GM12878 (cell line): ENCODE measurements at regions not wholly inside any gene's neighbourhood (a gene's known extent, or its start where the extent isn't known, plus 50 kb on each side); places are given as distances from the start of the nearest gene placed in this dataset.
A peak's percentile ranks its signal among the peaks of the same experiment; 100 is the strongest.

Source experiments
- ATAC-seq: fragments of 200-7000 bp; cut with Tn5 transposase; 3 replicates; pipeline ENCODE4 v1.9.1; 2020; ENCODE audit warnings: mild to moderate bottlenecking, moderate library complexity
- BruUV-seq: library from RNA; stranded (reverse); fragments of 400-500 nt; replicated peaks from 2 replicates; lab custom pipeline; 2021; lab: Mats Ljungman, UMichigan
- CTCF ChIA-PET: fragments of 300-600 bp; sonication (Branson Sonifier 250); formaldehyde crosslinking; extraction: SDS; loops from one replicate; lab custom pipeline; 2021; ENCODE audit warnings: inconsistent platforms; lab: Yijun Ruan, JAX
- POLR2A ChIA-PET: fragments of 350-600 bp; formaldehyde crosslinking; extraction: SDS; loops from one replicate; lab custom pipeline; 2021; ENCODE audit warnings: inconsistent platforms; lab: Charles Lee
- RAD21 ChIA-PET: fragments of 300-600 bp; sonication (Branson Sonifier 250); formaldehyde crosslinking; loops from one replicate; lab custom pipeline; 2023; ENCODE audit warnings: antibody characterized with exemption; ENCODE audit not compliant: unreplicated experiment; lab: Charles Lee
- SMC1A ChIA-PET: fragments of 300-600 bp; sonication (Branson Sonifier 250); formaldehyde crosslinking; loops from one replicate; lab custom pipeline; 2023; ENCODE audit not compliant: unreplicated experiment, uncharacterized antibody; lab: Charles Lee
- DNase-seq: peaks from one replicate; pipeline ENCODE4 v3.0.0-alpha.2; 2011; ENCODE audit warnings: low read depth, low spot score
- FAIRE-seq: peaks from 3 replicates; lab custom pipeline; 2011; peaks lifted over from hg19 to GRCh38; lab: Jason Lieb, UNC
- H2AFZ ChIP-seq: 2 replicates; pipeline ENCODE4 v1.6.0; 2011; ENCODE audit warnings: low read depth, low read length, control low read depth; ENCODE audit not compliant: control insufficient read depth
- H3K27ac ChIP-seq: 2 replicates; pipeline ENCODE4 v1.5.1; 2011; ENCODE audit warnings: control low read depth; ENCODE audit not compliant: control insufficient read depth, insufficient read depth
- H3K27me3 ChIP-seq, 2 experiments: replicated peaks in 1 of 2; 2 replicates each; pipeline versions ENCODE4 v1.6.0 to v1.6.1; 2011; ENCODE audit warnings: low read length in 1 of 2; ENCODE audit not compliant: control insufficient read depth in 2 of 2, insufficient read depth in 2 of 2
- H3K36me3 ChIP-seq, 2 experiments: 2 replicates each; pipeline ENCODE4 v1.5.1; 2011; ENCODE audit warnings: low read length in 1 of 2; ENCODE audit not compliant: control insufficient read depth in 2 of 2, insufficient read depth in 2 of 2
- H3K4me1 ChIP-seq: 2 replicates; pipeline ENCODE4 v1.6.1; 2011; ENCODE audit warnings: mild to moderate bottlenecking, low read length, moderate library complexity, mixed read lengths; ENCODE audit not compliant: control insufficient read depth, insufficient read depth
- H3K4me2 ChIP-seq: 2 replicates; pipeline ENCODE4 v1.6.0; 2011; ENCODE audit warnings: control low read depth; ENCODE audit not compliant: control insufficient read depth, insufficient read depth
- H3K4me3 ChIP-seq: fragments of 200-600 bp; sonication (generic); 2 replicates; pipeline ENCODE4 v1.5.1; 2016
- H3K79me2 ChIP-seq: 2 replicates; pipeline ENCODE4 v1.6.0; 2011; ENCODE audit warnings: low read length; ENCODE audit not compliant: control insufficient read depth, insufficient read depth
- H3K9ac ChIP-seq: 2 replicates; pipeline ENCODE4 v1.8.0; 2011; ENCODE audit warnings: low read length, control low read depth, mixed read lengths; ENCODE audit not compliant: control insufficient read depth, insufficient read depth
- H3K9me3 ChIP-seq: replicated peaks from 3 replicates; pipeline ENCODE4 v1.5.1; 2011; ENCODE audit warnings: mild to moderate bottlenecking, low read length; ENCODE audit not compliant: control insufficient read depth, insufficient read depth
- H4K20me1 ChIP-seq: 2 replicates; pipeline ENCODE4 v1.6.0; 2011; ENCODE audit not compliant: control insufficient read depth, insufficient read depth
- CREM ChIP-seq: IDR thresholded peaks from 2 replicates; pipeline ENCODE4 v1.6.1; 2014; ENCODE audit warnings: antibody characterized with exemption, low read depth
- IKZF1 ChIP-seq: fragments of 450-650 bp; conservative IDR thresholded peaks from 2 replicates; pipeline ENCODE4 v1.6.1; 2017; ENCODE audit warnings: antibody characterized with exemption, mild to moderate bottlenecking
- LARP7 ChIP-seq: fragments of 450-650 bp; IDR thresholded peaks from 2 replicates; pipeline ENCODE4 v1.6.1; 2017; ENCODE audit warnings: mild to moderate bottlenecking
- MYB ChIP-seq: fragments of 150-350 bp; IDR thresholded peaks from 2 replicates; pipeline ENCODE4 v1.6.1; 2014; ENCODE audit warnings: mild to moderate bottlenecking, low read depth, low read length, borderline replicate concordance
- NFYA ChIP-seq: IDR thresholded peaks from 2 replicates; pipeline ENCODE4 v1.6.1; 2011; ENCODE audit warnings: low read depth, mild to moderate bottlenecking, low read length, improper control_type of control experiment, borderline replicate concordance
- NRF1 ChIP-seq: conservative IDR thresholded peaks from 2 replicates; pipeline ENCODE4 v1.6.1; 2011; ENCODE audit warnings: mild to moderate bottlenecking, low read depth, low read length, improper control_type of control experiment
- SPI1 ChIP-seq: IDR thresholded peaks from 2 replicates; pipeline ENCODE4 v1.6.1; 2011; ENCODE audit warnings: low read depth, mild to moderate bottlenecking, low read length, moderate library complexity, borderline replicate concordance; ENCODE audit not compliant: insufficient read depth
- SREBF1 ChIP-seq: IDR thresholded peaks from 2 replicates; pipeline ENCODE4 v1.6.1; 2012; ENCODE audit warnings: mild to moderate bottlenecking, low read length
- SRF ChIP-seq, 2 experiments: IDR thresholded peaks; 2 replicates each; pipeline ENCODE4 v1.6.1; 2011; ENCODE audit warnings: low read depth in 2 of 2, low read length in 2 of 2, mild to moderate bottlenecking in 1 of 2, moderate library complexity in 1 of 2
- TAF1 ChIP-seq: IDR thresholded peaks from 2 replicates; pipeline ENCODE4 v1.6.1; 2011; ENCODE audit warnings: mild to moderate bottlenecking, low read depth, low read length, borderline replicate concordance
- ZNF384 ChIP-seq: IDR thresholded peaks from 2 replicates; pipeline ENCODE4 v1.6.1; 2012; ENCODE audit warnings: low read depth, mild to moderate bottlenecking, low read length, improper control_type of control experiment, borderline replicate concordance
- ZSCAN29 ChIP-seq: fragments of 450-650 bp; IDR thresholded peaks from 2 replicates; pipeline ENCODE4 v1.6.1; 2017; ENCODE audit warnings: mild to moderate bottlenecking, moderate library complexity
- ZZZ3 ChIP-seq: IDR thresholded peaks from 2 replicates; pipeline ENCODE4 v1.6.1; 2011; ENCODE audit warnings: low read depth; ENCODE audit not compliant: control insufficient read depth, insufficient read length
- WGBS: methylation state at CpG from one replicate; pipeline ENCODE4 v1.1.6; 2016; ENCODE audit warnings: low lambda C conversion rate; ENCODE audit not compliant: insufficient replicate concordance, insufficient coverage; ENCODE audit errors: missing lambda C conversion rate; 5-methylcytosine and 5-hydroxymethylcytosine counted together
- in situ Hi-C: fragments of 300-500 bp; cut with MboI; formaldehyde crosslinking; loops from 9 replicates; pipeline ENCODE4 v1.14.3; 2018; ENCODE audit warnings: mixed read lengths
- intact Hi-C: fragments of 100-400 bp; cut with micrococcal nuclease; formaldehyde crosslinking; loops from one replicate; pipeline ENCODE4 v1.14.2; 2022; ENCODE audit not compliant: unreplicated experiment
- TF ChIP-seq, protein P1 (sequence below): fragments of 450-650 bp; IDR thresholded peaks from 2 replicates; pipeline ENCODE4 v1.6.1; 2017; ENCODE audit warnings: low read depth, mild to moderate bottlenecking, moderate library complexity
- TF ChIP-seq, protein P2 (sequence below): fragments of 450-650 bp; IDR thresholded peaks from 2 replicates; pipeline ENCODE4 v1.6.1; 2017; ENCODE audit warnings: mild to moderate bottlenecking, moderate library complexity

- H3K4me2 ChIP-seq, result no peak overlapping the region
- TF ChIP-seq NFYA (no peak), NRF1 (no peak), SRF (IDR thresholded peaks at IDR 0.05; ENCODE audit: low read depth in 2 of 2, low read length in 2 of 2) (no peak), SREBF1 (no peak), IKZF1 (no peak), ZZZ3 (no peak), TAF1 (no peak), ZSCAN29 (no peak), SPI1 (no peak), LARP7 (no peak), MYB (no peak), ZNF384 (no peak), CREM (no peak)
- TF ChIP-seq, protein P1, sequence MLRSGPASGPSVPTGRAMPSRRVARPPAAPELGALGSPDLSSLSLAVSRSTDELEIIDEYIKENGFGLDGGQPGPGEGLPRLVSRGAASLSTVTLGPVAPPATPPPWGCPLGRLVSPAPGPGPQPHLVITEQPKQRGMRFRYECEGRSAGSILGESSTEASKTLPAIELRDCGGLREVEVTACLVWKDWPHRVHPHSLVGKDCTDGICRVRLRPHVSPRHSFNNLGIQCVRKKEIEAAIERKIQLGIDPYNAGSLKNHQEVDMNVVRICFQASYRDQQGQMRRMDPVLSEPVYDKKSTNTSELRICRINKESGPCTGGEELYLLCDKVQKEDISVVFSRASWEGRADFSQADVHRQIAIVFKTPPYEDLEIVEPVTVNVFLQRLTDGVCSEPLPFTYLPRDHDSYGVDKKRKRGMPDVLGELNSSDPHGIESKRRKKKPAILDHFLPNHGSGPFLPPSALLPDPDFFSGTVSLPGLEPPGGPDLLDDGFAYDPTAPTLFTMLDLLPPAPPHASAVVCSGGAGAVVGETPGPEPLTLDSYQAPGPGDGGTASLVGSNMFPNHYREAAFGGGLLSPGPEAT, result no peak
- TF ChIP-seq, protein P2, sequence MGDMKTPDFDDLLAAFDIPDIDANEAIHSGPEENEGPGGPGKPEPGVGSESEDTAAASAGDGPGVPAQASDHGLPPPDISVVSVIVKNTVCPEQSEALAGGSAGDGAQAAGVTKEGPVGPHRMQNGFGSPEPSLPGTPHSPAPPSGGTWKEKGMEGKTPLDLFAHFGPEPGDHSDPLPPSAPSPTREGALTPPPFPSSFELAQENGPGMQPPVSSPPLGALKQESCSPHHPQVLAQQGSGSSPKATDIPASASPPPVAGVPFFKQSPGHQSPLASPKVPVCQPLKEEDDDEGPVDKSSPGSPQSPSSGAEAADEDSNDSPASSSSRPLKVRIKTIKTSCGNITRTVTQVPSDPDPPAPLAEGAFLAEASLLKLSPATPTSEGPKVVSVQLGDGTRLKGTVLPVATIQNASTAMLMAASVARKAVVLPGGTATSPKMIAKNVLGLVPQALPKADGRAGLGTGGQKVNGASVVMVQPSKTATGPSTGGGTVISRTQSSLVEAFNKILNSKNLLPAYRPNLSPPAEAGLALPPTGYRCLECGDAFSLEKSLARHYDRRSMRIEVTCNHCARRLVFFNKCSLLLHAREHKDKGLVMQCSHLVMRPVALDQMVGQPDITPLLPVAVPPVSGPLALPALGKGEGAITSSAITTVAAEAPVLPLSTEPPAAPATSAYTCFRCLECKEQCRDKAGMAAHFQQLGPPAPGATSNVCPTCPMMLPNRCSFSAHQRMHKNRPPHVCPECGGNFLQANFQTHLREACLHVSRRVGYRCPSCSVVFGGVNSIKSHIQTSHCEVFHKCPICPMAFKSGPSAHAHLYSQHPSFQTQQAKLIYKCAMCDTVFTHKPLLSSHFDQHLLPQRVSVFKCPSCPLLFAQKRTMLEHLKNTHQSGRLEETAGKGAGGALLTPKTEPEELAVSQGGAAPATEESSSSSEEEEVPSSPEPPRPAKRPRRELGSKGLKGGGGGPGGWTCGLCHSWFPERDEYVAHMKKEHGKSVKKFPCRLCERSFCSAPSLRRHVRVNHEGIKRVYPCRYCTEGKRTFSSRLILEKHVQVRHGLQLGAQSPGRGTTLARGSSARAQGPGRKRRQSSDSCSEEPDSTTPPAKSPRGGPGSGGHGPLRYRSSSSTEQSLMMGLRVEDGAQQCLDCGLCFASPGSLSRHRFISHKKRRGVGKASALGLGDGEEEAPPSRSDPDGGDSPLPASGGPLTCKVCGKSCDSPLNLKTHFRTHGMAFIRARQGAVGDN, result no peak
- no TSS peak for BruUV-seq
- H3K27me3 ChIP-seq, result no peaks in the 10 kb centered on the region
- RAD21 ChIA-PET, result interaction anchor here (0.7 to 1.5 kb wide), 2 partner anchors 9 to 10 kb away, joined by 3 to 4 read pairs; no protein-coding TSS in a partner anchor
- WGBS, result 8% methylated on average over 3 of the region's 3 CpGs
- H3K9ac ChIP-seq, result no peak overlapping the region
- no peaks in the 10 kb centered on the region for H3K79me2 ChIP-seq
- no peaks in the 10 kb centered on the region for H3K36me3 ChIP-seq
- POLR2A ChIA-PET, result no interaction called here
- H3K4me1 ChIP-seq, result no peaks in the 10 kb centered on the region
- H2AFZ ChIP-seq, result no peak overlapping the region
- DNase-seq, result no peak
- ATAC-seq, result peak; percentile 71
- H4K20me1 ChIP-seq, result no peaks in the 10 kb centered on the region
- H3K27ac ChIP-seq, result no peak overlapping the region
- in situ Hi-C loops, result no loop called here
- CTCF ChIA-PET, result interaction anchor here (2.3 kb wide), 1 partner anchor 9 kb away, joined by 10 read pairs; no protein-coding TSS in a partner anchor
- SMC1A ChIA-PET, result interaction anchor here (1.2 to 2.0 kb wide), 4 partner anchors 10 to 27 kb away, joined by 3 to 5 read pairs (median 4); no protein-coding TSS in a partner anchor
- H3K4me3 ChIP-seq, result no peak overlapping the region
- intact Hi-C loops, result no loop called here
- no peaks in the 10 kb centered on the region for H3K9me3 ChIP-seq
- no peak for FAIRE-seq
These were observed 1609.7 kb upstream of the ACVR2A start for GRCh38 chr2:146235158-146235557.
